Keratinocyte (primary cell): ENCODE measurements at regions not wholly inside any gene's neighbourhood (a gene's known extent, or its start where the extent isn't known, plus 50 kb on each side); places are given as distances from the start of the nearest gene placed in this dataset.
"Not testable (repeated sequence)": the region's sequence is repeated elsewhere in the genome, so short reads cannot be mapped to it uniquely, and the experiment has no call there.

ENCODE experiments used
- DNase-seq: peaks from one replicate; pipeline ENCODE4 v3.0.0-alpha.2; 2011; ENCODE audit warnings: low read depth, missing footprints, low spot score
- FAIRE-seq: peaks from 2 replicates; lab custom pipeline; 2011; peaks lifted over from hg19 to GRCh38; lab: Jason Lieb, UNC
- H2AFZ ChIP-seq: 2 replicates; pipeline ENCODE4 v1.6.0; 2012; ENCODE audit warnings: low read length, control low read depth, inconsistent platforms; ENCODE audit not compliant: control insufficient read depth
- H3K27ac ChIP-seq: 2 replicates; pipeline ENCODE4 v1.5.1; 2011; ENCODE audit warnings: low read length; ENCODE audit not compliant: control insufficient read depth, insufficient read depth
- H3K27me3 ChIP-seq: 3 replicates; pipeline ENCODE4 v1.6.0; 2011; ENCODE audit warnings: low read length; ENCODE audit not compliant: control insufficient read depth, insufficient read depth; ENCODE audit errors: extremely low read depth
- H3K36me3 ChIP-seq, 2 experiments: 2 replicates in 1 of 2; 3 replicates in 1 of 2; pipeline ENCODE4 v1.5.1; 2011; ENCODE audit warnings: low read length in 2 of 2, mild to moderate bottlenecking in 1 of 2; ENCODE audit not compliant: control insufficient read depth in 2 of 2, insufficient read depth in 2 of 2; ENCODE audit errors: extremely low read depth in 1 of 2
- H3K4me1 ChIP-seq: 3 replicates; pipeline ENCODE4 v1.5.1; 2011; ENCODE audit warnings: low read length; ENCODE audit not compliant: control insufficient read depth, insufficient read depth; ENCODE audit errors: extremely low read depth
- H3K4me2 ChIP-seq: 3 replicates; pipeline ENCODE4 v1.6.0; 2011; ENCODE audit warnings: low read depth, low read length; ENCODE audit not compliant: control insufficient read depth, insufficient read depth; ENCODE audit errors: extremely low read depth
- H3K4me3 ChIP-seq, 3 experiments: fragments of 200-600 bp in 1 of 3; sonication (generic) in 1 of 3; 2 replicates in 2 of 3; 3 replicates in 1 of 3; pipeline ENCODE4 v1.5.1; 2011 to 2016; ENCODE audit warnings: low read length in 3 of 3, mild to moderate bottlenecking in 3 of 3, control low read depth in 2 of 3, inconsistent platforms in 1 of 3, low read depth in 1 of 3, mixed read lengths in 1 of 3, mixed run types in 1 of 3, moderate library complexity in 1 of 3; ENCODE audit not compliant: control insufficient read depth in 2 of 3, insufficient read depth in 2 of 3; ENCODE audit errors: extremely low read depth in 1 of 3
- H3K79me2 ChIP-seq: 2 replicates; pipeline ENCODE4 v1.6.0; 2012; ENCODE audit warnings: low read length; ENCODE audit not compliant: control insufficient read depth, insufficient read depth
- H3K9ac ChIP-seq: 3 replicates; pipeline ENCODE4 v1.6.0; 2011; ENCODE audit warnings: low read length; ENCODE audit not compliant: control insufficient read depth, insufficient read depth; ENCODE audit errors: extremely low read depth
- H3K9me1 ChIP-seq: 3 replicates; pipeline ENCODE4 v1.6.0; 2011; ENCODE audit warnings: low read length; ENCODE audit not compliant: control insufficient read depth, insufficient read depth; ENCODE audit errors: extremely low read depth
- H3K9me3 ChIP-seq: 2 replicates; pipeline ENCODE4 v1.5.1; 2012; ENCODE audit warnings: low read depth, low read length; ENCODE audit not compliant: control insufficient read depth
- H4K20me1 ChIP-seq: 3 replicates; pipeline ENCODE4 v1.6.0; 2011; ENCODE audit warnings: low read length; ENCODE audit not compliant: control insufficient read depth, insufficient read depth; ENCODE audit errors: extremely low read depth
- EZH2 ChIP-seq: IDR thresholded peaks from one replicate; pipeline ENCODE4 v1.6.1; 2012; ENCODE audit warnings: inconsistent platforms, mild to moderate bottlenecking, low read length, moderate library complexity
- dilution Hi-C: fragments of 300-500 bp; cut with MboI; formaldehyde crosslinking; loops from one replicate; pipeline ENCODE4 v1.7.0; 2020; ENCODE audit warnings: low sequenced_read_pairs; ENCODE audit not compliant: extremely low pct_ligation_motif_present
- TF ChIP-seq, protein P1 (sequence below), 3 experiments: IDR thresholded peaks in 1 of 3; conservative IDR thresholded peaks in 1 of 3; optimal IDR thresholded peaks in 1 of 3; 2 replicates in 2 of 3; 3 replicates in 1 of 3; pipeline versions ENCODE3 to v1.5.1; 2011; ENCODE audit warnings: low read length in 3 of 3, mild to moderate bottlenecking in 3 of 3, moderate library complexity in 2 of 3, control low read depth in 1 of 3, inconsistent platforms in 1 of 3; ENCODE audit not compliant: insufficient read depth in 2 of 3; ENCODE audit errors: extremely low read depth in 1 of 3

DNA sequence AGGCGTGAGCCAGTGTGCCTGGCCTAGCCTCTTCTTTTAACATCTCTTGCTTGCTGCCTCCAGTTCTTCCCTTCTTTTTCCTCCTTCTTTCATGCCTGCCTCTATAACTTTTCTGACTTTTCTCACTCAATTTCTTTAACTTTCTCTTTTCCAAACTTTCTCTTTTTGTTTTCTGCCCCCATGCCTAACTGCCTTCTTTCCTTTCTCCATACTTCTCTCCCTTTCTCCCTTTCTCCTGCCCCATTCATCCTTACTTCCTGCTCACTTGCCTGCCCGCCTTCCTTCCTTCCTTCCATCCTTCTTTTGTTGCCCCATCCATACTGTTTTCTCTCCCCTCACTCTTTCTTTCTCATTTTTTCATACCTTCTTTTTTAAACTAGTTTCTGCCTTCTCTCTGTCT is 105.2 kb downstream of the RBMX2 start:
- no peak overlapping the region for H3K9ac ChIP-seq
- no peaks in the 10 kb centered on the region for H3K9me3 ChIP-seq
- no peak for TF ChIP-seq EZH2
- TF ChIP-seq, protein P1, sequence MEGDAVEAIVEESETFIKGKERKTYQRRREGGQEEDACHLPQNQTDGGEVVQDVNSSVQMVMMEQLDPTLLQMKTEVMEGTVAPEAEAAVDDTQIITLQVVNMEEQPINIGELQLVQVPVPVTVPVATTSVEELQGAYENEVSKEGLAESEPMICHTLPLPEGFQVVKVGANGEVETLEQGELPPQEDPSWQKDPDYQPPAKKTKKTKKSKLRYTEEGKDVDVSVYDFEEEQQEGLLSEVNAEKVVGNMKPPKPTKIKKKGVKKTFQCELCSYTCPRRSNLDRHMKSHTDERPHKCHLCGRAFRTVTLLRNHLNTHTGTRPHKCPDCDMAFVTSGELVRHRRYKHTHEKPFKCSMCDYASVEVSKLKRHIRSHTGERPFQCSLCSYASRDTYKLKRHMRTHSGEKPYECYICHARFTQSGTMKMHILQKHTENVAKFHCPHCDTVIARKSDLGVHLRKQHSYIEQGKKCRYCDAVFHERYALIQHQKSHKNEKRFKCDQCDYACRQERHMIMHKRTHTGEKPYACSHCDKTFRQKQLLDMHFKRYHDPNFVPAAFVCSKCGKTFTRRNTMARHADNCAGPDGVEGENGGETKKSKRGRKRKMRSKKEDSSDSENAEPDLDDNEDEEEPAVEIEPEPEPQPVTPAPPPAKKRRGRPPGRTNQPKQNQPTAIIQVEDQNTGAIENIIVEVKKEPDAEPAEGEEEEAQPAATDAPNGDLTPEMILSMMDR (optimal IDR thresholded peaks at IDR 0.05 in 1 of 3, IDR thresholded peaks at IDR 0.05 in 1 of 3, conservative IDR thresholded peaks at IDR 0.05 in 1 of 3; ENCODE audit: extremely low read depth in 1 of 3, insufficient read depth in 2 of 3, low read length in 3 of 3), result no peak
- no peak overlapping the region for H2AFZ ChIP-seq
- H3K36me3 ChIP-seq, result no peaks in the 10 kb centered on the region
- dilution Hi-C loops, result no loop called here
- DNase-seq (no peak), FAIRE-seq (no peak)
- no peaks in the 10 kb centered on the region for H3K4me1 ChIP-seq
- H3K4me2 ChIP-seq, result no peak overlapping the region
- no peak overlapping the region for H3K27ac ChIP-seq
- no peaks in the 10 kb centered on the region for H3K9me1 ChIP-seq
- no peaks in the 10 kb centered on the region for H4K20me1 ChIP-seq
- no peak overlapping the region for H3K4me3 ChIP-seq
- no peaks in the 10 kb centered on the region for H3K79me2 ChIP-seq
- no peaks in the 10 kb centered on the region for H3K27me3 ChIP-seq

DNA sequence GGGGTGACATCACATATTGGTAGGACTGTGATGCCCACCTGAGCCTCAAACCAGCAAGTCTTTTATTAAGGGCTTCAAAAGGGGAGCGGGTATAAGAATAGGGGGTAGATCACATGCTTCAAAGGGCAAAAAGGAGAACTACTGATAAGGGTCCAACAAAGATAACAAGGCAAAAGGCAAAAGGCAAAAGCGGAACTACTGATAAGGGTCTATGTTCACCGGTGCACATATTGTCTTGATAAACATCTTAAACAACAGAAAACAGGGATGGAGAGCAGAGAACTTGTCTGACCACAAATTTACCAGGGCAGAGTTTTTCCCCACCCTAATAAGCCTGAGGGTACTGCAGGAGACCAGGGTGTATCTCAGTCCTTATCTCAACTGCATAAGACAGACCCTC is 110.7 kb downstream of the RBMX2 start:
- H3K27ac ChIP-seq, H2AFZ ChIP-seq, H3K4me2 ChIP-seq, H3K9ac ChIP-seq, H3K9me3 ChIP-seq, H3K9me1 ChIP-seq, H3K4me3 ChIP-seq, dilution Hi-C loops, H3K36me3 ChIP-seq, DNase-seq, H4K20me1 ChIP-seq, H3K4me1 ChIP-seq, H3K79me2 ChIP-seq, FAIRE-seq, H3K27me3 ChIP-seq: not testable (repeated sequence)

DNA sequence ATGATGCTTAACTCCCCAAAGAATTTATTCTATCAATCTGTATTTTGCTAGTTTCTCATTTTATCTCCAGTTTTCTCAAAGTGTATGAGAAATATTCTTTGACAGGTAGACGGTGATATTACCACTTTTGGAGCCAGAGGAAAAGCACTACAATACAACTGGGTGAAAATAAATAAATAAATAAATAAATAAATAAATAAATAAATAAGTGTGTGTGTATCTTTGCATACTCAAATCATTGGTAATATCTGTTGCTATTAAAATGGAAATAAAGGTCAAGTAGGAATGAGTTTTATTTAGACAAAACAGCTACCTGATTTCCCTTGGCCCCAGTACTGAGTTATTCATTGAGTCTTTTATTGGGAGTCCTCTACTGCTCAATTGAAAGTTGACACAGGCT is 114.3 kb downstream of the RBMX2 start:
- dilution Hi-C loops, result no loop called here

More for the DNA sequence above, 114.3 kb downstream of the RBMX2 start:
- no peak overlapping the region for H3K4me2 ChIP-seq
- H3K9me3 ChIP-seq, result no peaks in the 10 kb centered on the region
- H3K36me3 ChIP-seq, result no peaks in the 10 kb centered on the region
- TF ChIP-seq, protein P1 (optimal IDR thresholded peaks at IDR 0.05 in 1 of 3, IDR thresholded peaks at IDR 0.05 in 1 of 3, conservative IDR thresholded peaks at IDR 0.05 in 1 of 3; ENCODE audit: extremely low read depth in 1 of 3, insufficient read depth in 2 of 3, low read length in 3 of 3), result no peak
- TF ChIP-seq EZH2, result no peak
- no peak overlapping the region for H3K27ac ChIP-seq
- H3K4me1 ChIP-seq, result no peaks in the 10 kb centered on the region
- no peaks in the 10 kb centered on the region for H3K9me1 ChIP-seq
- H2AFZ ChIP-seq, result no peak overlapping the region
- no peak overlapping the region for H3K9ac ChIP-seq
- H4K20me1 ChIP-seq, result no peaks in the 10 kb centered on the region
- H3K27me3 ChIP-seq, result no peaks in the 10 kb centered on the region
- no peaks in the 10 kb centered on the region for H3K79me2 ChIP-seq
- no peak for DNase-seq
- no peak for FAIRE-seq
- H3K4me3 ChIP-seq, result no peak overlapping the region
